ENCODE measurements at regions not wholly inside any gene's neighbourhood (a gene's known extent, or its start where the extent isn't known, plus 50 kb on each side); places are given as distances from the start of the nearest gene placed in this dataset.

DNA sequence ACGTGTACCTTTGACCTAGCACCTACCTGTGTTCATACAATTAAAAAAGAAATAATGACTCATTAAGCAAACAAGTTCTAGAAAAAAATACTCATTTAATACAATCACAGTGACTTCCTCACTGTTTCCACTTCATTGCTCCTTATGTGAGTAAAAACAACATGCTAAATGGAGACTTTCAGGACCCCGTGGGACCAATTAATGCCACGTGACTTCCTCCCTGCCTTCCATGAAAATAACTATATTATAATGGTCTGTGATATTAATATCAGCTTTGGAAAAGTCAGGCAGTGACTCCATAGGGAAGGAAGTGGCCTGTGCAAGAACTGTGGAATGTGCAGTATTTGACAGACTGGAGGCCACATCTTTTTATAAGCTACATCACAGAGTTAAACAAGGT lies 337.8 kb downstream of the HLX start:
- Histone ChIP-seq H3K4me3 (no peak overlapping the region), H3K4me1 (peaks cover 0 to 14% of the 10 kb centered on the region in 2 donors), H3K36me3 (no peaks in the 10 kb centered on the region), H3K9me3 (no peaks in the 10 kb centered on the region), H3K27me3 (no peaks in the 10 kb centered on the region), H3K27ac (peak overlapping the region; percentile 28 to 47)
- TF ChIP-seq, protein P1, sequence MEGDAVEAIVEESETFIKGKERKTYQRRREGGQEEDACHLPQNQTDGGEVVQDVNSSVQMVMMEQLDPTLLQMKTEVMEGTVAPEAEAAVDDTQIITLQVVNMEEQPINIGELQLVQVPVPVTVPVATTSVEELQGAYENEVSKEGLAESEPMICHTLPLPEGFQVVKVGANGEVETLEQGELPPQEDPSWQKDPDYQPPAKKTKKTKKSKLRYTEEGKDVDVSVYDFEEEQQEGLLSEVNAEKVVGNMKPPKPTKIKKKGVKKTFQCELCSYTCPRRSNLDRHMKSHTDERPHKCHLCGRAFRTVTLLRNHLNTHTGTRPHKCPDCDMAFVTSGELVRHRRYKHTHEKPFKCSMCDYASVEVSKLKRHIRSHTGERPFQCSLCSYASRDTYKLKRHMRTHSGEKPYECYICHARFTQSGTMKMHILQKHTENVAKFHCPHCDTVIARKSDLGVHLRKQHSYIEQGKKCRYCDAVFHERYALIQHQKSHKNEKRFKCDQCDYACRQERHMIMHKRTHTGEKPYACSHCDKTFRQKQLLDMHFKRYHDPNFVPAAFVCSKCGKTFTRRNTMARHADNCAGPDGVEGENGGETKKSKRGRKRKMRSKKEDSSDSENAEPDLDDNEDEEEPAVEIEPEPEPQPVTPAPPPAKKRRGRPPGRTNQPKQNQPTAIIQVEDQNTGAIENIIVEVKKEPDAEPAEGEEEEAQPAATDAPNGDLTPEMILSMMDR (IDR thresholded peaks at IDR 0.05) = no peak
- no peak for DNase-seq (ENCODE audit: low spot score)

DNA sequence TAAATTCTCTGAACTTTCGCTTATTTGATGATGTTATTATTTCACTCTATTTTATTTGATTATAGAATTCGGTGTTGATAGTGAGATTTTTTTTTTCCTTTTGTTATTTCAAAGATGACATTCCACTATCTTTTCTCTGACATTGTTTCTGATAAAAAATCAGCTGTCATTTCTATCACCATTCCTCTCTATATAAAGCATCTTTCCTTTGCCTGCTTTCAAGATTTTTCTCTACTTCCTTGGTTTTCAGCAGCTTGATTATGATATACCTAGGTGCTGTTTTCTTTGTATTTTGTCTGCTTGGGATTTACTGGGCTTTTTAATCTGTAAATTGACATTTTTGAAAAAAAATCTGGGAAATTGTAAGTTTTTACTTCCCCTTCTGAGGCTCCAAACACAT lies 344.0 kb downstream of the HLX start:
- no peaks in the 10 kb centered on the region for H3K27me3 ChIP-seq
- no peak for DNase-seq (ENCODE audit: low spot score)
- no peak overlapping the region for H3K27ac ChIP-seq
- no peaks in the 10 kb centered on the region for H3K36me3 ChIP-seq
- peaks cover 0 to 28% of the 10 kb centered on the region in 2 donors for H3K9me3 ChIP-seq
- H3K4me3 ChIP-seq = no peak overlapping the region
- peaks cover 0 to 8% of the 10 kb centered on the region in 2 donors for H3K4me1 ChIP-seq
- TF ChIP-seq, protein P1 (IDR thresholded peaks at IDR 0.05) = no peak

DNA sequence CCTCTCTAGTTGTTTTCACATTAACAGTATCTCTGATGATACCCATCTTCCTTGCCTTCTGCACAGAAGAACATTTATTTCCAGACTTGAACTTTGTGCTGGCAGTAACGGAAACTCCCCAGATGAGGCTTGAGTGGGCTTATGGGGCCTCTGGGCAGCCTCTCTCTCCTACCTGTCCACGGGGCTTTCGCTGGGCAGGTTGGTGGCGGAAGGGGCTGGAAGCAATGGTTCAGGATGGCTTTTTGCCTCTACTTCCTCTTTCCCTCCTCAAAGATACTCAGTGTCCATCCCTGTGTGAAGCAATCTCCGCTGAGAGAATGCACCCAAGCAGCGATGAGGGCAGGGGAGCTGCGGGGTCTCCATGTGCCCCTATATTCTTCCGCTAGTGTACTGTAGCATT lies 348.2 kb downstream of the HLX start:
- H3K27me3 ChIP-seq = no peaks in the 10 kb centered on the region
- no peak overlapping the region for H3K4me3 ChIP-seq
- no peak for DNase-seq (ENCODE audit: low spot score)
- no peak overlapping the region for H3K27ac ChIP-seq
- TF ChIP-seq, protein P1 (IDR thresholded peaks at IDR 0.05) = no peak
- peaks cover 0 to 30% of the 10 kb centered on the region in 2 donors for H3K4me1 ChIP-seq
- peaks cover 0 to 28% of the 10 kb centered on the region in 2 donors for H3K9me3 ChIP-seq
- H3K36me3 ChIP-seq = no peaks in the 10 kb centered on the region

DNA sequence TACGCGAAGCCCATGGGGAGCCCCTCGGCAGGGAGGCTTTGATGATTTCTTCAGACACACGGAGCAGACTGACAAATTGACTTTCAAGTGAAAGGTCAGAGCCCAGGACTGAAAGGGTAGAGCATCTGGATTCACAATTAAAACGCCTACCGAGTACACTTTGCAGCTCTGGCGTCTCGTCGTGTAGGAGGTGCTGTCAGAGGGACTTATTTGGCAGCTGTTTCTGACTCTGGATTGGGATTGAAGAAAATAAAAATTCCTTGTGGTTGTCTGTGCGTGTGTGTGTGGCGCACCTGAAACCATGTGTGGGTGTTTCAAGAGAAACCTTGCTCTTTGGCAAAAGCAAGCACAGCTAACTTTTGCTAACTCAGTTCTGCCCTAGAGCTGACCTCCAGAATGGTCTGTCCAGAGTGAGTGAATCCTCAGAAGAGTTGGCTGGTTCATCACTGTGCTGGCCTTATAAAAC lies 348.7 kb downstream of the HLX start:
- Histone ChIP-seq H3K27ac (no peak overlapping the region), H3K4me1 (peaks cover 0 to 30% of the 10 kb centered on the region in 2 donors), H3K36me3 (no peaks in the 10 kb centered on the region), H3K9me3 (peaks cover 0 to 24% of the 10 kb centered on the region in 2 donors), H3K4me3 (no peak overlapping the region), H3K27me3 (no peaks in the 10 kb centered on the region)
- TF ChIP-seq, protein P1 (IDR thresholded peaks at IDR 0.05) = no peak
- no peak for DNase-seq (ENCODE audit: low spot score)

DNA sequence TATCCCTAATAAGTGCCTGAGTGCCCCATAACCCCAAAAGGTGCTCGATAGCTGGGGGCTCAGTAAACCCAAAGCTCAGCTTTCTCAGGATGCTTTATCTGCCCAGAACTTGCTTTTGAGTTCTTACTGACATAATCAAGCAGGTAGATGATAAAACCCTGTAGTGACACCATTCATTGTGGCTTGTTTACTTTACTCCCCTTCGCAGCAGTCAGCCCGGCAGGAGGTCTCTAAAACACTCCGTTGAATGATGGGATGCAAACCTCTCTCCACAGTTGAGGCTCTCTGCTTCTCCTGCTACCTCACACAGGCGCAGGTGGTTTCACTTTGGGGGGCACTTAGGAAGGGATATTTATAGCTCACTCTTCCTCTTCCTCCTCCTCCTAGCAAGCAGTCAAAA lies 349.4 kb downstream of the HLX start:
- Histone ChIP-seq H3K27me3 (no peaks in the 10 kb centered on the region), H3K4me3 (no peak overlapping the region), H3K36me3 (no peaks in the 10 kb centered on the region), H3K9me3 (peaks cover 0 to 17% of the 10 kb centered on the region in 2 donors), H3K4me1 (peaks cover 0 to 30% of the 10 kb centered on the region in 2 donors), H3K27ac (no peak overlapping the region)
- TF ChIP-seq, protein P1 (IDR thresholded peaks at IDR 0.05) = no peak
- no peak for DNase-seq (ENCODE audit: low spot score)

DNA sequence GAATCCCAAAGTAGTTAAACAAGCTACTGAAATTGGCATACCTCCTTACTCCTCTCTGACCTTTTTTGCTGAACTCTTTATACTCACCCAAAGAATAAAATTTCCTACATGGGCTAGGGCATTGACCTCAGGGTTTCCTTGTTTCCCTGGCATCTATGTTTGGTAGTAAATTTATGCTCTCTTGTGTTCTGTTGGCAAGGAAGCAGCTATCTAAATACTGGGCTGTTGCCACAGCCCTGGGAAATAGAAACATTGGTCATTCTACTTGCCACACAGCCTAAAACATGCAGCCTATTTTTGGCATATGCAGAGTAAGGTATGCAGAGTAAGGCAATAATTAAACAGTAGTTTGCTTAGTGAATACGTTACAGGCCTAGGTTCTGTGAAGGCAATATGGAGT lies 351.4 kb downstream of the HLX start:
- H3K27me3 ChIP-seq = no peaks in the 10 kb centered on the region
- H3K9me3 ChIP-seq = no peaks in the 10 kb centered on the region
- no peaks in the 10 kb centered on the region for H3K36me3 ChIP-seq
- TF ChIP-seq, protein P1 (IDR thresholded peaks at IDR 0.05) = no peak
- H3K4me1 ChIP-seq = peaks cover 0 to 30% of the 10 kb centered on the region in 2 donors
- peak overlapping the region in 1 of 2 donors; percentile 37 for H3K27ac ChIP-seq
- DNase-seq (ENCODE audit: low spot score) = no peak
- H3K4me3 ChIP-seq = no peak overlapping the region
